Fibroblast of skin of right quadriceps (primary cell): ENCODE measurements at regions not wholly inside any gene's neighbourhood (a gene's known extent, or its start where the extent isn't known, plus 50 kb on each side); places are given as distances from the start of the nearest gene placed in this dataset.
"Not testable (repeated sequence)": the region's sequence is repeated elsewhere in the genome, so short reads cannot be mapped to it uniquely, and the experiment has no call there.

ENCODE experiments used
- DNase-seq: peaks from one replicate; pipeline ENCODE4 v3.0.0-alpha.2; 2013

DNA sequence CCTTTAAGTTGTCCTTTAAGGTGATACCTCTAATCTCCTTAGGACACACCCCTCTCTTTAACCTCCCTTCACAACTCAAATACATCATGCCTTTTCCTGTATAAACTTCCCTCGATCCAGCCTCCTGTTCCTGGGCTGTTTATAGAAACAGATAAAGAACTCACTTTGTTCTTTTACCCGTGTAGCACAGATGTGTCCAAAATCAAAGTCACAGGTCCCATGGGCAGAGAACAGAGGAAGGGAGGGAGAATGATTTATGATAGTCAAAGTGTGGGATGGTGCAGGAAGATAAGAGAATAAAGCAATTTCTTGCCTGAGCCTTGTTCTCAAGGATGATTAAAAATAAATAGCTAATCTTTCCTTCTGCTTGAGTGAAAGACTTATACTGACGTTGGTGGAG, 50.3 kb upstream of the CABCOCO1 start:
- no peak for DNase-seq

DNA sequence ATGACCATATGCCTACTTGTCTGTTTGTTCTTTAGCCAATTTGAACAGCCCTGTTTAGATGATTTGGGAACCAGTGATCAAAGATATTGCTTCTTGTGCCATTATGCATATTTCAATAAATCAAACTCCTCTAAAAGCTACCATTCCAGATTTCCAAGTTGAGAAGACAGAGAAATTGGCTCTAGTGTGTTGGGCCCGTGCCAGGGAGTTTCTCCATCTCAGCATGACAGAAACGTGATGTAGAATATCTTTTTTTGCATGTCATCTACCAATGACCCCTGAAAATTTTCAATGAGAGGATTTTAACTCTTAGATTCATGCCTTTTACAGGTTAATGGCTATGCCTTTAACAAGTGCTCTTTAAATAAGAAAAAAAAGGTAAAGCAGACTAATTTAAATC, 50.7 kb upstream of the CABCOCO1 start:
- no peak for DNase-seq

- DNase-seq, result peak; percentile 56
These were observed 53.0 kb upstream of the CABCOCO1 start for GRCh38 chr10:61609701-61610100.

- DNase-seq, result peak; percentile 44
These were observed 54.3 kb upstream of the CABCOCO1 start for GRCh38 chr10:61608255-61609033.

- no peak for DNase-seq
These were observed 55.5 kb upstream of the CABCOCO1 start for GRCh38 chr10:61606959-61607907.

- no peak for DNase-seq
These were observed 57.5 kb upstream of the CABCOCO1 start for GRCh38 chr10:61605221-61605620.

GRCh38 chr10:61600399-61600798, 62.3 kb upstream of the CABCOCO1 start:
- DNase-seq, result no peak

GRCh38 chr10:61594430-61594829, 68.3 kb upstream of the CABCOCO1 start:
- DNase-seq, result no peak

DNA sequence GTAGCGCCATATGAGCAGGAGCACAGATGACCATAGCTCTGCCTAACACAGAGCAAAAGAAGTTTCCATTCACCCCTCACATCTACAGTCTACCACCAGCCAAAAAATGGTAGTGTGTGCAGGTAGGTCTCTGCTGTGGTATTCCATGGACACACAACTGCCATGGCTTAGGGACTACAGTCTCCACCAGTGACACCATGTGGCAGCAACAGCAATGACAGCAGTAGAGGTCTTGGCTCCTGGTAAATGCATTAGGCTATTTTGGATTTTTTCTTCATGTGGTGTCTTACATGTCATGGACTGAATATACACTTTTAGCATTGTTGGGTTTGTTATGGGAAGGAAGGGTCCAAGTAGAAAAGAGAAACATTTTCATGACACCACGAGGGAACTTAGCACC, 70.1 kb upstream of the CABCOCO1 start:
- DNase-seq, result no peak

- DNase-seq, result peak; percentile 3
These were observed 73.0 kb upstream of the CABCOCO1 start for GRCh38 chr10:61589547-61590243.

GRCh38 chr10:61588770-61589211, 73.9 kb upstream of the CABCOCO1 start:
- peak; percentile 37 for DNase-seq

DNA sequence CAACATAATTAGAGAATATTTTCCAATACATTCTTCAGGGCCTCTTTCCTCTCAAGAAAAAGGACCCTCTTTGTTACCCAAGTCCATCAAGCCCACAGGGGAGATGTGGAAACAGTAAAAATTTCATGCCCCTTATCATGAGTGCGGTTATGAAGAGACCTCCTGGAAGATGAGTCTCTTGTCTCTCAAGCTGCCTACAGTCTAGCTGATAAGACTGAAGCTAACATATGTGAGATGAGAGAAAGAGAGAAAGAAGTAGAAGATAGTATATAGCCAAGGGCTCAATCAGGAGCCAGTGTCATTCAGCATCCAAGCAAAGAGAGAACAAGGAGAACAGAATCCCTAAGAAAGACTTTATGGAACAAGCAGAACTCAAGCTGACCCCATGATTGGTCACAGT, 75.9 kb upstream of the CABCOCO1 start:
- DNase-seq, result no peak

DNA sequence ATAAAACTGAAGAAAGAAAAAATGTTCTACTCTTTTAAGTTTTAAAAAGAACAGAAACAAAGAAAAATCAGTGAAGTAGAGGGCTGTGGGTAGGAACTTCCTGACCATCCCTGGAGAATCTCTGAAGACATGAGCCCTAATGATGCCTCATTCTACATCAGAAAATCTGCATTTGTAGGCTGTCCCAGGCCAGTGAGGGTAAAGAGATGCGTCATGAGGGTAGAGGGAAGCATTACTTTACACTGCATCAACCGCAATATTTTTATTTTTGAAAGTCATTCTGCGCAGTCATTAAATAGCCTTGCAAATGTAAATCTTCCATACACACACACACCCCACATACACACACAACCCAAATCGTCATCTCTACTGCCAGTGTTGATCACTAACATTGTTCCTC, 82.1 kb upstream of the CABCOCO1 start:
- DNase-seq, result no peak

DNA sequence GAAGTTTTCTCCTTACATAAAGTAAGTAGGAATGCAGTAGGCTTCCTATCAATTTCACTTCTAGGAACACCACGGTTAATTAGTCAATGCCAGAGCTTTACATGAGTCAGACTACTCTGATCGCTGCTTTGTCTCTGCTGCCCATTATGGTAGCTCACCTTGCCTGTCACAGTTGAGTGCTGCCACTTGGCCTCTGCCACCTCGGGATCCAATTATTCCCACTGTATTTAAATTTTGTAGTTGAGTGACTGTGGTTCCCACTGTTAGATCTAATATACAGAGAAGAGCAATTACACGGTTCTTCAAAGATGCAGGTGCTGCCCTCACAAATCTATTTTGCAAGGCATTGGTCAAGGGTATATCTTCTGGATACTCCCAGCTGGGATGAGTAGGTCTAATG, 92.5 kb upstream of the CABCOCO1 start:
- not testable (repeated sequence) for DNase-seq

- no peak for DNase-seq
These were observed 95.0 kb upstream of the CABCOCO1 start for GRCh38 chr10:61567729-61568128.

- DNase-seq, result no peak
These were observed 96.7 kb upstream of the CABCOCO1 start for GRCh38 chr10:61565819-61566560.

- DNase-seq, result no peak
These were observed 98.3 kb upstream of the CABCOCO1 start for GRCh38 chr10:61564444-61564843.

- DNase-seq, result no peak
These were observed 103.1 kb upstream of the CABCOCO1 start for GRCh38 chr10:61559615-61560014.

- no peak for DNase-seq
These were observed 104.5 kb upstream of the CABCOCO1 start for GRCh38 chr10:61558188-61558587.

DNA sequence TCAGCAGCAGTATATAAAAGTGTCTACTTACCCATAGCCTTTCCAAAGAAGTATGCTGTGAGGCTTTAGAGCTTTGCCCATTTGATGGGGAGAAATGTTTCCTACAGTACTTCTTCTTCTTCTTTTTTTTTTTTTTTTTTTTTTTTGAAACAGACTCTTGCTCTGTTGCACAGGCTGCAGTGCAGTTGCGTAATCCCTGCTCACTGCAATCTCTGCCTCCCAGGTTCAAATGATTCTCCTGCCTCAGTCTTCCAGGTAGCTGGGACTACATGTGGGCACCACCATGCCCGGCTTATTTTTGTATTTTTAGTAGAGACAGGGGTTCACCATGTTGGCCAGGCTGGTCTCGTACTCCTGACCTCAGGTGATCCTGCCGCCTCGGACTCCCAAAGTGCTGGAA, 101.7 kb upstream of the TMEM26 start:
- DNase-seq, result no peak

- no peak for DNase-seq
These were observed 96.7 kb upstream of the TMEM26 start for GRCh38 chr10:61549861-61550260.

DNA sequence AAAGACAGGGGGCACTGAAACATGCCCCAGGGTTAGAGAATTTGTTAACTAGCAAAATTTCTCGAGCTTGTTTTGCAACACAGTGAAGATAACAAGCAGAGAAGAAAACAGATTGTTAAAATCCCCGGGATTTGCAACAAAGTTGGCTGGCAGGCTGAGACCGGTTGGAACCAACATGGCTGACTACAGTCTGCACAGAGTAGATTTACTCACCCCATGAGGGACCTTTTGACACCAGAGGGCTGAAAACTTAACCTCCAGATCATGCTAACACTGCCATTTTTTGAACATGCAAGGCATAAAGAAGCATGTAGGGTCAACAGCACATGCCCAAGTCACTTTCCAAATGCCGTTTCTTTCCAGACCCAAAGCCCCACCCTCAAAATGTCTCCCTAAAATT, 95.2 kb upstream of the TMEM26 start:
- DNase-seq, result no peak

DNA sequence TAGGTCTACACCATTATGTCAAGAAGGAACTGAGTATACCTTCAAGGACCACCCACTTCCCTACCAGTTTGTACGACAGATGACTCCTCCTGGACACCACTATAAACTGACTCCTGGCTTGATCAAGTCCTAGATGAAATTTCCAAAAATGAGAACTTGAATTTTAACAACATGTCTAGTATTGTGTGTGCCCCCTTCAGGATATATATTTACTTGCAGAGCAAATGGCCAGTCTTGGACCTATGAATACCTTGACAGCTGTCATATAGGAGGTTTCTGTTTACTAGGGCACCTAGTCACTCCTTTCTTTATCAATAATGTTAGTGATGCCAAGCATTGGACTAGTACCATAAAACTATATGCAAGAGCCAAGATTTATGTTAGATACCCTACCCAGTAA, 94.1 kb upstream of the TMEM26 start:
- no peak for DNase-seq
